K562 (cell line): ENCODE measurements at regions not wholly inside any gene's neighbourhood (a gene's known extent, or its start where the extent isn't known, plus 50 kb on each side); places are given as distances from the start of the nearest gene placed in this dataset.
A peak's percentile ranks its signal among the peaks of the same experiment; 100 is the strongest.
"Not testable (repeated sequence)": the region's sequence is repeated elsewhere in the genome, so short reads cannot be mapped to it uniquely, and the experiment has no call there.

ENCODE experiments used
- ARID1B ChIP-seq: fragments of 450-650 bp; IDR thresholded peaks from 2 replicates; pipeline ENCODE4 v1.6.1; 2016; ENCODE audit warnings: antibody characterized with exemption, mild to moderate bottlenecking, inconsistent platforms
- BHLHE40 ChIP-seq: IDR thresholded peaks from 2 replicates; pipeline ENCODE4 v1.6.1; 2011; ENCODE audit warnings: low read length, improper control_type of control experiment
- CBFA2T2 ChIP-seq: fragments of 450-650 bp; conservative IDR thresholded peaks from 2 replicates; pipeline ENCODE4 v1.6.1; 2017; ENCODE audit warnings: mild to moderate bottlenecking
- CBFA2T3 ChIP-seq: fragments of 450-650 bp; IDR thresholded peaks from 2 replicates; pipeline ENCODE4 v1.6.1; 2017
- CREM ChIP-seq: IDR thresholded peaks from 2 replicates; pipeline ENCODE4 v1.6.1; 2014; ENCODE audit warnings: antibody characterized with exemption, low read depth
- DACH1 ChIP-seq: fragments of 450-650 bp; IDR thresholded peaks from 2 replicates; pipeline ENCODE4 v1.6.1; 2018; ENCODE audit not compliant: partially characterized antibody
- DPF2 ChIP-seq: fragments of 450-650 bp; IDR thresholded peaks from 2 replicates; pipeline ENCODE4 v1.6.1; 2016
- EP400 ChIP-seq: fragments of 450-650 bp; IDR thresholded peaks from 2 replicates; pipeline ENCODE4 v1.6.1; 2017; ENCODE audit warnings: antibody characterized with exemption, mild to moderate bottlenecking, moderate library complexity
- FOSL1 ChIP-seq: fragments of 200-800 bp; sonication (Bioruptor generic); conservative IDR thresholded peaks from 2 replicates; pipeline ENCODE4 v1.6.1; 2016; ENCODE audit warnings: missing genetic modification characterization, missing compliant biosample characterization
- JUN ChIP-seq, 2 experiments: sonication (generic) in 1 of 2; formaldehyde crosslinking in 1 of 2; IDR thresholded peaks; 2 replicates each; pipeline versions ENCODE4 v1.6.1 to v1.8.0; 2012 to 2022; ENCODE audit warnings: borderline replicate concordance in 2 of 2, mild to moderate bottlenecking in 2 of 2, improper control_type of control experiment in 1 of 2, low read depth in 1 of 2, low read length in 1 of 2, missing genetic modification reagents in 1 of 2
- KDM1A ChIP-seq, 2 experiments: fragments of 450-650 bp; IDR thresholded peaks; 2 replicates each; pipeline ENCODE4 v1.6.1; 2016; ENCODE audit warnings: mild to moderate bottlenecking in 2 of 2
- MEIS2 ChIP-seq: fragments of 450-650 bp; IDR thresholded peaks from 2 replicates; pipeline ENCODE4 v1.6.1; 2014; ENCODE audit warnings: mild to moderate bottlenecking; ENCODE audit not compliant: partially characterized antibody
- PHF20 ChIP-seq: fragments of 450-650 bp; IDR thresholded peaks from 2 replicates; pipeline ENCODE4 v1.6.1; 2018; ENCODE audit not compliant: partially characterized antibody
- PKNOX1 ChIP-seq: fragments of 450-650 bp; IDR thresholded peaks from 2 replicates; pipeline ENCODE4 v1.6.1; 2016
- POLR2AphosphoS5 ChIP-seq: IDR thresholded peaks from 2 replicates; pipeline ENCODE4 v1.6.1; 2011; ENCODE audit warnings: mild to moderate bottlenecking, low read depth, low read length, moderate library complexity; ENCODE audit not compliant: control insufficient read depth, insufficient read depth
- TCF3 ChIP-seq: sonication (generic); formaldehyde crosslinking; IDR thresholded peaks from 2 replicates; pipeline ENCODE4 v1.4.0; 2020; ENCODE audit warnings: mild to moderate bottlenecking, missing genetic modification reagents
- ZEB2 ChIP-seq: fragments of 450-650 bp; IDR thresholded peaks from 2 replicates; pipeline ENCODE4 v1.6.1; 2016
- ZNF384 ChIP-seq: IDR thresholded peaks from 2 replicates; pipeline ENCODE4 v1.6.1; 2012; ENCODE audit warnings: low read depth, low read length, improper control_type of control experiment
- ZNF589 ChIP-seq: fragments of 200-800 bp; sonication (Bioruptor generic); IDR thresholded peaks from 2 replicates; pipeline ENCODE4 v1.6.1; 2016; ENCODE audit warnings: low read depth, missing genetic modification characterization, missing compliant biosample characterization
- TF ChIP-seq, protein P1 (sequence below), 2 experiments: fragments of 450-650 bp in 1 of 2; sonication (generic) in 1 of 2; formaldehyde crosslinking in 1 of 2; IDR thresholded peaks in 1 of 2; conservative IDR thresholded peaks in 1 of 2; 2 replicates each; pipeline versions ENCODE4 v1.6.1 to v1.8.1; 2016 to 2023; ENCODE audit warnings: mild to moderate bottlenecking in 2 of 2, moderate library complexity in 2 of 2, inconsistent platforms in 1 of 2, missing genetic modification reagents in 1 of 2
- TF ChIP-seq, protein P2 (sequence below): fragments of 200-800 bp; sonication (Bioruptor generic); IDR thresholded peaks from 2 replicates; pipeline ENCODE4 v1.6.1; 2017; ENCODE audit warnings: missing genetic modification characterization, missing compliant biosample characterization
- TF ChIP-seq, protein P3 (sequence below): sonication (generic); formaldehyde crosslinking; IDR thresholded peaks from 2 replicates; pipeline ENCODE4 v1.9.0; 2022; ENCODE audit warnings: mild to moderate bottlenecking, missing genetic modification reagents
- TF ChIP-seq, protein P4 (sequence below): sonication (generic); formaldehyde crosslinking; IDR thresholded peaks from 2 replicates; pipeline ENCODE4 v1.5.0; 2020; ENCODE audit warnings: missing genetic modification reagents

GRCh38 chr9:124144561-124145123 is 113.1 kb upstream of the NEK6 start (continued):
- TF ChIP-seq ZNF589 (CRISPR knock-in tag) (peak; percentile 37; the same call in 1 of the 2 replicates), DACH1 (peak; percentile 40), TCF3 (CRISPR knock-in tag) (peak; percentile 77), PKNOX1 (peak; percentile 73), BHLHE40 (peak; percentile 89), POLR2AphosphoS5 (peak; percentile 52; the same call in 1 of the 2 replicates), FOSL1 (tag) (peak; percentile 91), CBFA2T3 (peak; percentile 86), CREM (peak; percentile 8; the same call in 1 of the 2 replicates), CBFA2T2 (peak; percentile 77), JUN (IDR thresholded peaks at IDR 0.05; ENCODE audit: borderline replicate concordance, low read depth, low read length) (0 out of 2 replicates have a peak, but pooled peaks have one; percentile 30), MEIS2 (peak; percentile 45), EP400 (peak; percentile 29), PHF20 (peak; percentile 28), DPF2 (peak; percentile 59), ARID1B (peak; percentile 66; the same call in 1 of the 2 replicates), KDM1A (IDR thresholded peaks at IDR 0.05) (peak in 1 of 2 experiments; percentile 63; a peak in 2 of 4 replicates), ZNF384 (peak; percentile 48; the same call in 1 of the 2 replicates), ZEB2 (peak; percentile 87)
- TF ChIP-seq, protein P1, sequence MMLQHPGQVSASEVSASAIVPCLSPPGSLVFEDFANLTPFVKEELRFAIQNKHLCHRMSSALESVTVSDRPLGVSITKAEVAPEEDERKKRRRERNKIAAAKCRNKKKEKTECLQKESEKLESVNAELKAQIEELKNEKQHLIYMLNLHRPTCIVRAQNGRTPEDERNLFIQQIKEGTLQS (IDR thresholded peaks at IDR 0.05): peak; percentile 87
- TF ChIP-seq, protein P1 (CRISPR knock-in tag; conservative IDR thresholded peaks at IDR 0.05): not testable (repeated sequence)
- TF ChIP-seq, protein P2, sequence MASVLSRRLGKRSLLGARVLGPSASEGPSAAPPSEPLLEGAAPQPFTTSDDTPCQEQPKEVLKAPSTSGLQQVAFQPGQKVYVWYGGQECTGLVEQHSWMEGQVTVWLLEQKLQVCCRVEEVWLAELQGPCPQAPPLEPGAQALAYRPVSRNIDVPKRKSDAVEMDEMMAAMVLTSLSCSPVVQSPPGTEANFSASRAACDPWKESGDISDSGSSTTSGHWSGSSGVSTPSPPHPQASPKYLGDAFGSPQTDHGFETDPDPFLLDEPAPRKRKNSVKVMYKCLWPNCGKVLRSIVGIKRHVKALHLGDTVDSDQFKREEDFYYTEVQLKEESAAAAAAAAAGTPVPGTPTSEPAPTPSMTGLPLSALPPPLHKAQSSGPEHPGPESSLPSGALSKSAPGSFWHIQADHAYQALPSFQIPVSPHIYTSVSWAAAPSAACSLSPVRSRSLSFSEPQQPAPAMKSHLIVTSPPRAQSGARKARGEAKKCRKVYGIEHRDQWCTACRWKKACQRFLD (CRISPR knock-in tag): 0 out of 2 replicates have a peak, but pooled peaks have one; percentile 36
- TF ChIP-seq, protein P3, sequence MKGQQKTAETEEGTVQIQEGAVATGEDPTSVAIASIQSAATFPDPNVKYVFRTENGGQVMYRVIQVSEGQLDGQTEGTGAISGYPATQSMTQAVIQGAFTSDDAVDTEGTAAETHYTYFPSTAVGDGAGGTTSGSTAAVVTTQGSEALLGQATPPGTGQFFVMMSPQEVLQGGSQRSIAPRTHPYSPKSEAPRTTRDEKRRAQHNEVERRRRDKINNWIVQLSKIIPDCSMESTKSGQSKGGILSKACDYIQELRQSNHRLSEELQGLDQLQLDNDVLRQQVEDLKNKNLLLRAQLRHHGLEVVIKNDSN (CRISPR knock-in tag): peak; percentile 89
- TF ChIP-seq, protein P4, sequence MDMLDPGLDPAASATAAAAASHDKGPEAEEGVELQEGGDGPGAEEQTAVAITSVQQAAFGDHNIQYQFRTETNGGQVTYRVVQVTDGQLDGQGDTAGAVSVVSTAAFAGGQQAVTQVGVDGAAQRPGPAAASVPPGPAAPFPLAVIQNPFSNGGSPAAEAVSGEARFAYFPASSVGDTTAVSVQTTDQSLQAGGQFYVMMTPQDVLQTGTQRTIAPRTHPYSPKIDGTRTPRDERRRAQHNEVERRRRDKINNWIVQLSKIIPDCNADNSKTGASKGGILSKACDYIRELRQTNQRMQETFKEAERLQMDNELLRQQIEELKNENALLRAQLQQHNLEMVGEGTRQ (CRISPR knock-in tag): peak; percentile 84
- TF ChIP-seq JUN (CRISPR knock-in tag; IDR thresholded peaks at IDR 0.05; ENCODE audit: borderline replicate concordance): not testable (repeated sequence)
